ENCODE measurements at regions not wholly inside any gene's neighbourhood (a gene's known extent, or its start where the extent isn't known, plus 50 kb on each side); places are given as distances from the start of the nearest gene placed in this dataset.

DNA sequence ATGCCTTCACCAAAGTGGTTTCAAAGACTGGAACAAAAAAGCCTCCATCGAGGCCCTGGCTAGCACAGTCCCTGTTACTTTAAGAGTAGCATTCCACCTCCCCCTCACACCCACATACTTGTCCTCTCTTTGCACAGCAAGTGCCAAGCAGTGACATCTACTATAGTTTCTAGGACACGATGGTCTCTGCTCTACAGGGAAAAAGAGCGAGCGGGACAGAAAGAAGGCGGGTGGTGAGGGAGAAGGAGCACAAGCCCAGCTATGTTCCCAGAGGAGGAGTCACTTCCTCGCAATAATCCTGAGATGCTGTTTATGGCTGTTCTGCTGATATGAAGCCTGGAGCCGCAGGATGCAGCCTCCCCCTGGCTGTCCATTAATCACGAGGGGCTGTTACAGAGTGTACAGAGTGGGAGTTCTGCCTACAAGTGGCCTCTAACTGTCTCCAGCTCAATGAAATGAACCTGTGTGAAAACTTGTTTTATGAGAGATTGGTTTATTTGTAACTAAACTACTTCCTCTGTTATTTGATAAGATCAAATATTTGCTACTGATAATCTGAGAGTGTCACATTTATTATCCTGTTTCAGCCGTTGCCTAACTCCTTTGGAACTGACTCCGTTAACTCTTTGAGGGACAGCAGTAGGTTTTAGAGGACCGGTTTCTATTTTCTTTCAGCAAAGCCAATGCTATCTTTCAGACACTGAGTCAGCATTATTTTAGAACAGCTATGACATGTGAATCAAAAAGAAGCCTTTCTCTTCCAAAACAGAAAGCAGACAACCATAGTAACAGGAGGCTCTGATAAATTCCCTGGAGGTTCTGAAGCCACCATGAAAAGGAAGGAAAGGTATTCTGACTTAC lies 208.0 kb downstream of the SPRY2 start:
- DNase-seq (ENCODE audit: low read depth in 3 of 3) = no peak

DNA sequence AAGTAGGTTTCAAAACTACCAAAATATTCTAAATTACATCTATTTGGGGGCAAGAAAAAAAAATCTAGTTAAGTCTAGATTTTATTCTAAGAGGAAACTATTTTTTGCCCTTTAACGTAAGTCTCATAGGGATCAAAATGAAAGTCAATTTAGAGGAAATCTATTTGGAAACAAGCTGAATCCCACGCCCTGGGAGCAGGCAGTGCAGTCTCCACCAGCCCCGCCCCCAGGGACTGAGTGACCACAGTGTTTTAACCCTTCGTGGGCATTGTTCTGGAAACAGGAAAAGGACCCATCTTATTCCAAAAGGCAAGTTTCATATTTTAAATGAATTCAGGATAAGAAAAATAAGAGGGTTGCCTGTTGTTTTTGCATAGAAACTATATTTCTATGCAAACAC lies 209.7 kb downstream of the SPRY2 start:
- DNase-seq (ENCODE audit: low read depth in 3 of 3) = no peak

DNA sequence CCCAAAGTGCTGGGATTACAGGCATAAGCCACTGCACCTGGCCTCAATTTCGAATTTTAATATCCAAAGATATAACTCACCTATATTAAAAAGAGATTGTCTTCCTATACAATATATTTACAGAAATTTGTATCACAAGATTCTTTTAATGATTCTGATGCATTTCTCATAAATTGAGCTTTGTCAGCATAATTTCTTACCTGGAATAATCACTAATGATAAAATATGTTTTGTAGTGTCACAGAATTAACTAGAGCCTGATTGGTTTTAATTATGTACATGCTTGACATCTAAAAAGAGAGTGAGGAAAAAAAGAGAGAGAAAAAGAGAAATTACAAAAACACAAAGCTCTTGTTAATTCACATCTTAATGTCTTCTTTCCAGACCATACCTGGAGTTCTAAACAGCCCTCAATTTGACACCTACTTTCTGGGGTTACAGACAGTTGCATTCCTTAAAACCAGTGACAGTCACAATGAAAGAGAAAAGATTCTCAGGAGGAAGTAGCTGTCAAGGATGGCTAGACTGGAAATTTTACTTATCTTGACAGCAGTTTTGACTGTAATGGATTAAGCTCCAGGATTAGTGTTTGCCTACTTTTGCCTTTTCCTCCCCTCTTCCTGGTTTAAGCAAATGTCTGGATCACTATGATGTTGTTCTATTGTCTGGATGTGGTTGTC lies 214.4 kb downstream of the SPRY2 start:
- DNase-seq (ENCODE audit: low read depth in 3 of 3) = no peak

DNA sequence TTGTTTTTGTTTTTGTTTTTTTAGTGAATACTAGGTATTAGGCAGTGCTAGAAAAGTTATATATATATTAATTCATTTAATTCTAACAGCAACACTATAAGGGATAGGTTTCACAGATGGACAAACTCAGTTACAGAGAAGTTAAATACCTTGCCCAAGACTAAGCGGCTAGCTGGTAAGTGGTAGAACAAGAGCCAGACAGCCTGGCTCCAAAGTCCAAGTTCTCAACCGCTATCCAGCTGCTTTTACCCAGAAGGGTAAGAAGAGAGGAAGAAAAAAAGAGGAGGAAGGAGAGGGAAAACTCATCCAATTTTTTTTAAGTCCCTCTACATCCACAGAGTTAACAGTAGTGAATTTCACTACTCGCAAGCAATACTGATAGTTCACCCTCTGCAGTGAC lies 217.0 kb downstream of the SPRY2 start:
- no peak for DNase-seq (ENCODE audit: low read depth in 3 of 3)

DNA sequence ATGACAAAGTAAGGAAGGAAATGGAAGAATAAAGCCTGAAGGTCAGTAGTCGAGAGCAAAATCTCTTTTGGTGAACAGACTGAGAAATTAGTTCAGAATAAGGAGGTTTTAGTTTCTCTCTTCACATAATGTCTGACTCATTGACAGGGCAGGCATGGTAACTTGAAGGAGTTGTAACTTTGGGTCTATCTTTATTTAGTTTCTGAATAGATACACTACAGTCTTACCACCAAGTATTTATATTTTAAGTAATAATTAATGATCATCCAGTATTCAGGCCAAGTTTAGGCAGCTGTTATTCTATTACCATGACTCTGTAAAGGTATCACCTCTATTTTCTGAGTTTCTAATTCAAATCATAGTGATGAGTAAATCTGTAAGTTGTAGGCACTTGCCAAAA lies 219.9 kb downstream of the SPRY2 start:
- DNase-seq (ENCODE audit: low read depth in 3 of 3) = no peak

DNA sequence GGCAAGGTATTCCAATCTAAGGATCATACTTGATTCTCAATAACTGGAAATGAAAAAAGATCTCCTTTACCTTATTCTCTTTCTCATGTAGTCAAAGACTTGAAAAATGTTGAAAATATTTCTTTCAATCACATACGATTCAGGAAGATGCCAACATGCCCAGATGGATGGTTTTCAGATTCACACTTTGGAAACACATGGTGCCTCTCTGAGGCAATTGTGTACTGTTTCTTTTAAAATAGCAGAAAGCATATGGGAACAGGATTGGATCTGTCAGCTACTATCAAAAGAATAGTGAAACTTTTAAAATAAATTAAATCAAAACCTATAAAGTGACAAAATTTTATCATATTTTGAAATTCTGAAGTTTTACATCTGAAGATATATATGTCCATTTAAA lies 222.4 kb downstream of the SPRY2 start:
- no peak for DNase-seq (ENCODE audit: low read depth in 3 of 3)

DNA sequence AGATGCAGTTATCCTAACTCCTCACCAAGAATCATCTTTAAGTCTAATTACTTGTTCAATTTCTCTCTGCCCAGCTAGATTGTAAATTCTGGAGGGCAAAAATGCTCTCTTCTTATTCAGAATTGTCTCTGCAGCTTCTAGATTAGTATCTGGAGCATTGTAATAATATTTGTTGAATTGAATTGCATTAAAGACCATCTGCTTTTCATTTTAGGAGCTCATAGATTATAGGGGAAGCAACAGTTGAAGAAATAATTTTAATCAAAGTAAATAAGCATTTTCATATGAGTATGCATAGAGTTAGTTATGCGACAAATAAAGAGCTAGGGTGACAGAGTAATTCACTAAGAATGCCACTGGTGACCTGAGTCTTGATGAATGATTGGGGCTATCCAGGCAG lies 222.8 kb downstream of the SPRY2 start:
- no peak for DNase-seq (ENCODE audit: low read depth in 3 of 3)

DNA sequence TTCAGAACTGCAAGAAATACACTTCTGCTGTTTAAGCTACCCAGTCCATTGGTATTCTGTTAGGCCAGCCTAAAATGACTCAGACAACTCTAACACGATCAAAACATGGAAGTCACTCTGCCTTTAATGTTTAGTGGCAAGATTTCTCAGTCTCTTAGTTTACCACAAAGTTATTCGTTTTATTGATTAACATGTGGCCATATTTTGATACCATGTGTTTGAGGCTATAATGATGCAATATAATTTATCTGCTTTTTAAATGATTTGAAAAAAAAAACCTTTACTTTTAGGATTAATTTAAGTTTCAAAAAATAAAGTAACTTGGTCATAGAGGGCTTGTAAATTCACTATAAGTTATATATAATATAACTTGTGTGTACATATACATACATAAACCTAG lies 223.4 kb downstream of the SPRY2 start:
- no peak for DNase-seq (ENCODE audit: low read depth in 3 of 3)

DNA sequence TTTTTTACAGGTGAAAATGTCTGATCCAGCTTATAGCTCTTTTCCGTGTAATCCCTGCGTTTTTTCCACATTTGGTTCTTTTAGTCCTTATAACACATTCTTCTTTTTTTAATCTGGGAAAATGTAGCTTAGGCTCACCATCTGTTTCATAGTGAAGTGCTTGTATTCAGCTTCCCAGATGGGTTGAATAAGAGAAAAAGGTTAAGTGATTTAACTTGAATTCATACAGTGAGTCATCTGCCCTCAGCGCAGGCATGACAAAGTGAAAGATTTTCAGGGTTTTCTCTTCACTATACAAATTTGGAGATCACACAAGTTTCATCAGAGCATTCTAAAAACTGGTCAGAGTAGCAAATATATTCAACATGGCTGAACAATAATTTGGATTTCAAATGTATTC lies 224.8 kb downstream of the SPRY2 start:
- no peak for DNase-seq (ENCODE audit: low read depth in 3 of 3)

DNA sequence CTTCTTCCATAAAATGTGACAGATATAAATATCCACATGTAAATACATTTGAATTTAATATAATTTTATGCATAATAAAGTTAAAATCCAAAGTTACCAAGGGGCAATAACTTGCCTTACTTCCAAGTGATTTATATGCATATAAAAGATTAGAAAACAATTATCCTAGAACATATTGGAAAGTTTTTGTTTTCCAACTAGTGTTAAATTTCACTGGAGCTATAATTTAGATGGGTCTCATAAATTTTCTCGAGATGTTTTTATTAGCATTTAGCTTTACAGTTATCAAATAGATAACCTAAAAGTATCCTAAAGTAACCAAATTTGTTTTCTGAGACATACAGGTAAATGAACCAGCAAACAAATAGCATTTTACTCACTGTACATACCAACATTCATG lies 225.3 kb downstream of the SPRY2 start:
- no peak for DNase-seq (ENCODE audit: low read depth in 3 of 3)

DNA sequence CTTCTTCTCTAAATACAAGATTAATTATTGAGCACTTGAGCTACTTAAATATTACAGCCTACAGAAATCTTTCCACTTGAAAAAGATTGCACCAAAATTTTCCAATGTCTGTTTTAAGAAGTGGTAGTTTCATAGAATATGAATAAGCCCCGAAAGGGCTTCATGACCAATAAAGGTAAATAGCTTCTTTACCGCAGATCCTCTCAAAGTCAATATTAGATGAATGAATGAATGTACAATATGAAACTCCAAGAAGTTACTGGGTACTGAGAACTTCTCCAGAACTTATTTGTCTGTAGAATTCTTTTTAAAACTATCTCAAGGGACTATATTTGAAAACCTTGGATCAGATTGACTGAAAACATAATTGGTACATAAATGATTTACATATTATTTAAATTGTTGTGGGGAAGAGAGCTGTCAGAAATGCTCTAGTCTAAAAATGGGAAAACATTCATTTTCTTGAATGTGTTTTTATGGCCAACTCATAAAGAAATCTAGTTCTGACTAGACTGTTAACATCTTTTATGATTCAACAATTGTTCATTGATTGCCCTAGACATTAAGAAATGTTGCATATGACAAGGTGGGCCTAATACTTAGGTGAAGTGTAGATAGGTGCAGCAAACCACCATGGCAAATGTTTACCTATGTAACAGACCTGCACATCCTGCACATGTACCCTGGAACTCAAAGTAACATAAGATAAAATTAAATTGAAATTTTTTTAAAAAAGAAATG lies 227.0 kb downstream of the SPRY2 start:
- DNase-seq (ENCODE audit: low read depth in 3 of 3) = no peak

DNA sequence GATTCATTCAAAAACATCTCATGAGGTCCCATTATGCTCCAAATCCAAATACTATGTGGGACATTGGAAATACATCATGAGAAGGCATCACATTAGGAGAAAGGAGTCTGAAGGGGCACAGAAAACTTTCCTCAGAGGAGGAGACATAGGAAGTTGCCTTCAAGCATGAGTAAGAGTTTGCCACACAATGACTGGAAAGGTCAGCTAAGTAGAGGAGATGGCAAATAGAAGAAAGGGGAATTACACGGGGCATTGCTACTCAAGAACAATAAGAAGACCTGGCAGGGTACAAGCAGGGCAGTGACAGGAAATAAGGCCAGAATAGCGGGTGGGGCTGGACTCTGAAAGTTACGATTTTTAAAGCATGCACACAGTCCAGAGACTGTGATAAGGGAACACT lies 231.6 kb downstream of the SPRY2 start:
- DNase-seq (ENCODE audit: low read depth in 3 of 3) = no peak

DNA sequence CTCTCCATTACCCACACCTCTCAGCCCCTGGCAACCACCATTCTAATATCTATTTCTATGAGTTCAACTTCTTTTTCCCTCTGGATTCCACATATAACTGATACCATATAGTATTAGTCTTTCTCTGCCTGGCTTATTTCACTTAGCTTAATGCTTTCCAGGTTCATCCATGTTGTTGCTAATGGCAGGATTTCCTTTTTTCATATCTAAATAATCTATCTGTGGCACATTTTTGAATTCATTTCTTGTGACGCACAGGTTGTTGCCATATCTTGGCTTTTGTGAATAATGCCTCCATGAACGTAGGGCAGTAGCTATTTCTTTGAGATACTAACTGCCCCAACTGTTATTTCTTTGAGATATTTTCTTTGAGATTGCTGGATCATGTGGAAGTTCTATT lies 235.6 kb downstream of the SPRY2 start:
- no peak for DNase-seq (ENCODE audit: low read depth in 3 of 3)

DNA sequence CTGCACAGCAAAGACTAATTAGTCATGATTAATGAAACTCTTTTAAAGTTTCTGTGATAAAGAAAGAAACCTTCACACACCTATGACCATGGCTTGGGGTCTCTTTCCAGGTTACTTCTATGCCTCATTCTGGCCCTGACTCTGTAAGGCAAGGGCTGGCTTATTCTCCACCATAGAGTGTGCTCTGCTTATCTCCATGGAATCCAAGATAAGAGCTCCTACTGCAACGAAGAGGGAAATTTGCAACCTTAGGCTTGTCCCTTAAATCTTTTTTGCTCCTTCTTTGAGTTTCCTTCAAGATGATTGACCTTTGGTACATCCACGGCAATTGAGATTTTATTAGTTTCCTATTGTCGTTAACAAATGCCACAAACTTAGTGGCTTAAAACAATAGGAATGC lies 239.9 kb downstream of the SPRY2 start:
- no peak for DNase-seq (ENCODE audit: low read depth in 3 of 3)

DNA sequence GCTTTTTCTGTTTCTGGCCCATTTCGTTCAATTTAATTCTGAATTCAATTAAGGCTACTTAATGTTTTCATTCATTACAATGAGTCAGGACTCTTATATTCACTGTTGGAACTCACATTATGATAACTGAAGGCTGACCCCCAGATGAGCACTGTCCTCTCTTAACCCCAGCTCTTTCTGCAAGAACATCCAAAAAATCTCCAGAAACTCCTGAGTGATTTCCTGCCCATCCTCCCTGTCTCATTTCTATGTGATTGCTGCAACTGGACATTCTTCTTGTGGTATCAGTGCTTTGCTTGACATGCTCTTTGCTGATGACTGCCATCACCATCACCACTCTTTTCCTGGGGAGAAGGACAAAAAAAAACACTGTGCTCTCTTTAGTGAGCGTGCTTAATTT lies 240.3 kb downstream of the SPRY2 start:
- no peak for DNase-seq (ENCODE audit: low read depth in 3 of 3)

DNA sequence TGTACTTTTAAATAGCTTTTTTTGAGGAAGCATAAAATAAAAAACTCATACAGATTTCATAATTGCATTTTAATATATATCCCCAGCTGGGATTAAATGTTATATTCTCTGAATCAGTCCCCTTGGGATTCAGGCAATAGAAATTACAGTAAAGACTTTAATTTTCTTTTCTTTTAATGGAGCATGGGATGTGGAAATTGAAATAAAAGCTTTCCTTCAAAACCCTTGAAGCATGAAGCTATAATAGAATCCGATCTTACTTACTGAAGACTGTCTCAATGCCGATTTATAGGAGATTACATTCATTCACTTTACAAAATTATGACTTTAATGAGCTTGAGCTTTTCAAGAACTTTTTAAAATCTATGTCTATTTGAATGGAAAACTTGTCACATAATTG lies 243.4 kb downstream of the SPRY2 start:
- no peak for DNase-seq (ENCODE audit: low read depth in 3 of 3)

DNA sequence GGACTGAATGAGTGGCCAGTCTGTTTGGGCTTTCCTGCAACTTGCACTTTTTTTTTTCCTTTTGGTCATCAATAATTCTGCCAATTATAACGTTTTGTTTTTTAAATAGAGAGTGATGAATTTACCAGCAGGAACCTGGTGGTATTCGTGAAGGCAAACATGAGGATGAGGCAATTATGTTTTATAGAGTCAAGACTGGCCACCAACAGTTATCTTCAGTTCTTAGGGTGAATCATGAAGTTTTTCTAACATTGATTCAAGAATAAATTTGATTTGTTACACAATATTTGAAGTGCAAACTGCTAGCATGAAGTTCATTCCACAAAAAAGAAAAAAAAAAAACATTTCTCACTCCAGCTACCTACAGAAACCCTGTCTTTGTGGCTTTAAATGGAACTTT lies 244.5 kb downstream of the SPRY2 start:
- no peak for DNase-seq (ENCODE audit: low read depth in 3 of 3)

DNA sequence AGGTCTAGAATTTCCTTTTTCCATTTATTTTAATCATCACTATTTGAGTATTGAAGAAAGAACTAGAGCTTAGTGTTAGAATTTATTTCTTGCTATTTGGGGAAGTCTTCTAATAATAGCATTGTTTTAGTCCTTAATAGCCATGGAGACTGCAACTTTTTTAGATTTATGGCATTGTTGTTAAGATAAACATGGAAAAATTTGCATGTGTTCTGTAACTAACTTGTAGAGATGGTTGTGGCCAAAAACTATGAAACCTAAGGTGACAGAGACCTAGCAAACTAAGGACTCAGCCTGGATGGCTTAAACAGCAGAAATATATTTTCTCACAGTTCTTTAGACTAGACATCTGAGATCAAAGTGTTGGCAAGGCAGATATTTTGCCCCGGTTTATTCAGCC lies 246.4 kb downstream of the SPRY2 start:
- no peak for DNase-seq (ENCODE audit: low read depth in 3 of 3)

DNA sequence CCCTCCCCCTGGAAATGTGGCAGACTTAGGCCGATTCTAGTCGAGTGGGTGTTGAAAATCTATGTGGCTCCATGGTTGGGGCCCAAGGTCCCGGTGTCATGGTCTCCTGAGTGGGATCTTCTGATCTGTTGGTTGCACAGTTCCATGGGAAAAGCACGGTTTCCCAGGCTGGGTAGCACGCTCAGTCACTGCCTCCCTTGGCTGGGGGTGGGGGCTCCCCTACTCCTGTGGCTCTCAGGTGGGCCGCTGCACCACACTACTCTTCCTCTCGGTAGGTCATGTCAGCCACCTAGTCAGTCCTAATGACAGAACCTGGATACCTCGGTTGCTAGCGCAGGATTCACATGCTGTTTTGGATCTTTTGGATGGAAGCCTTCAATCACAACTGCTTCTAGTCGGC lies 247.0 kb downstream of the SPRY2 start:
- no peak for DNase-seq (ENCODE audit: low read depth in 3 of 3)

DNA sequence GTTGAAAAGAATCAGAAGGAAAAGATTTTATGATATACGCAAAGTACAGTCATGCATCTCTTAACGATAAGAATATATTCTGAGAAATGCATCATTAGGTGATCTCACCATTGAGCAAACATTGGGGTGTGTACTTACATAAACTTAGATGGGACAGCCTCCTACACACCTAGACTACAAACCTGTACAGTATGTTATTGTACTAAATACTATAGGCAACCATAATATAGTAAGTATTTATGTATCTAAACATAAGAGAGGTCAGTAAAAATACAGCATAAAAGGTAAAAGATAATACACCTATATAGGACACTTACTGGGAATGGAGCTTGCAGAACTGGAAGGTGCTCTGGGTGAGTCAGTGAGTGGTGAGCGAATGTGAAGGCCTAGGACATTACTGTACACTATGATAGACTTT lies 254.6 kb downstream of the SPRY2 start:
- DNase-seq (ENCODE audit: low read depth in 3 of 3) = no peak

DNA sequence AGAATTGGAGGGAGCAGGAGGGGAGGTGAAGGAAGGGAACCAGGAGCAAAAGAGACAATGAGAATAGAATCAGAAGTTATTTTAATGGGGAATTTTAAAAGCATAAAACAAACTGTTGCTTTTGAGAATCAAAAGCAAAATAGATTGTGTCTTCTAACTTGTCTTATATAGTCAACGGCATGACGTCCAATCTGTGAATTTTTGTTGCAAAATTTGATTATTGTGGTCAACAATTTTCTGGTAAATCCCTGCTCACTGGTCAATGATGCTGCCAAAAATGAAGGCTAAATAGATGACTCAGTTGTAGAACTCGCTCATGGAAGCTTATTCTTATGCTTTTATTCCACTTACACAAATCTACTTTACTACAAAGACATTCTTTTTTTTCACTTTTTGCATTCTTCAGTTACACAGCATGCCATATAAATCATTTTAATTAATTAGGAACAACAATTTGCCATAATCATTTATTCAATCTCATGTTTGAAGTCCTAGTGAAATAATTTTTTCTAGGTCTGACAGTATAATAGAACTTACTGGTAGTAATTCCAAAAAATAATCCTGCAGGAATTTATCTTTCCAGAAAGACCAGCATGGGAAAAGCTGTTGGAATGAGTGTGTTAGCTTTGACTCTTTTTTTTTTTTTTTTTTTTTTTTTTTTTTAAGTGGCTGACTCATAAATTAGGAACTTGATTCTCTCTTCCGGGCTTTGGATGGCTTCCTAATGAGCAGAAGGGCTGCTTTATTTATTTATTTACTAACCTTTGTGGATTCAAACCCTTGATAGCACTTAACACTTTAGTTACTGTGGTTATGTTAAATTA lies 256.9 kb downstream of the SPRY2 start:
- DNase-seq (ENCODE audit: low read depth in 3 of 3) = no peak

Data from stimulated activated CD4-positive, alpha-beta T cell treated with anti-CD3 and anti-CD28 coated beads, TNF-alpha, amount 100 ng/mL, for 24 hours (primary cell).